GM23248 (cell line): ENCODE measurements at regions not wholly inside any gene's neighbourhood (a gene's known extent, or its start where the extent isn't known, plus 50 kb on each side); places are given as distances from the start of the nearest gene placed in this dataset.

Experiments used
- EZH2 ChIP-seq: fragments of 200-600 bp; sonication (generic); IDR thresholded peaks from 2 replicates; pipeline ENCODE4 v1.6.1; 2018; ENCODE audit warnings: antibody characterized with exemption, mild to moderate bottlenecking; ENCODE audit not compliant: insufficient read depth, poor library complexity, severe bottlenecking
- EZH2phosphoT487 ChIP-seq: fragments of 200-600 bp; sonication (generic); IDR thresholded peaks from 2 replicates; pipeline ENCODE4 v1.6.1; 2018; ENCODE audit warnings: antibody characterized with exemption, moderate library complexity, mild to moderate bottlenecking, low read depth; ENCODE audit not compliant: insufficient read depth

DNA sequence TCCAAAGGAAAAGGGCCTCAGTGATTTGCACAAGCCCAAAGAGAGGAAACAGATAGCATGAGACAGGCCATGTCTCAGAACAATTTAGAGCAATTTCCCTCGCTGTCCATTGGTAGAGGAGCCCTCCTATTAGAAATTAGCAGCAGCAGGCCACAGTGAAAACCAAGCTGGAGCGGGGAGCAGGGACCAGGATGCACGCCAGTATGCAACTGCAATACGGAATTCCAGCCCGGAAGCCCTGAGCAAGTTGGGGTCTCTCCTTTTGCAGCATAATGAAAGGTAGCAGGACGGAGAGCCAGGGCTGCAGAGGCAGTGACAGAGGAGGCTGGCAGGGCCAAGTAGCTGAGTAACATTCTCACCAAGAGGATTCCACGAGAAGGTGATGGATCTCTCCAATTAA lies 84.9 kb upstream of the CLMN start:
- TF ChIP-seq EZH2 (no peak), EZH2phosphoT487 (no peak)
